Endothelial cell of umbilical vein (primary cell): ENCODE measurements at regions not wholly inside any gene's neighbourhood (a gene's known extent, or its start where the extent isn't known, plus 50 kb on each side); places are given as distances from the start of the nearest gene placed in this dataset.

ENCODE experiments used
- BruUV-seq: library from RNA; stranded (reverse); fragments of 400-500 nt; replicated peaks from 2 replicates; lab custom pipeline; 2021; lab: Mats Ljungman, UMichigan
- CTCF ChIA-PET: fragments of 300-600, 350-600 bp; sonication (Branson Sonifier 250); formaldehyde crosslinking; loops from one replicate; lab custom pipeline; 2021; ENCODE audit warnings: antibody characterized with exemption, inconsistent platforms; lab: Charles Lee
- POLR2A ChIA-PET: fragments of 300-600, 350-600 bp; sonication (Branson Sonifier 250); formaldehyde crosslinking; loops from one replicate; lab custom pipeline; 2021; ENCODE audit warnings: antibody characterized with exemption, inconsistent platforms; lab: Charles Lee
- DNase-seq: peaks from one replicate; pipeline ENCODE4 v3.0.0-alpha.2; 2011; ENCODE audit warnings: low read depth, low spot score
- FAIRE-seq: peaks from 2 replicates; lab custom pipeline; 2011; peaks lifted over from hg19 to GRCh38; lab: Jason Lieb, UNC
- H2AFZ ChIP-seq: 2 replicates; pipeline ENCODE4 v1.6.0; 2012; ENCODE audit warnings: low read depth, low read length, control low read depth, inconsistent platforms
- H3K27ac ChIP-seq: 2 replicates; pipeline ENCODE4 v1.5.1; 2011; ENCODE audit warnings: low read depth, mild to moderate bottlenecking, control low read depth, low read length, moderate library complexity; ENCODE audit not compliant: insufficient read depth
- H3K27me3 ChIP-seq, 2 experiments: 2 replicates each; pipeline versions ENCODE4 v1.6.0 to v1.6.1; 2011; ENCODE audit warnings: low read length in 2 of 2, mixed read lengths in 1 of 2; ENCODE audit not compliant: control insufficient read depth in 2 of 2, insufficient read depth in 2 of 2
- H3K36me3 ChIP-seq, 2 experiments: 2 replicates in 1 of 2; 3 replicates in 1 of 2; pipeline ENCODE4 v1.5.1; 2011; ENCODE audit warnings: low read length in 2 of 2, mild to moderate bottlenecking in 1 of 2, moderate library complexity in 1 of 2; ENCODE audit not compliant: control insufficient read depth in 2 of 2, insufficient read depth in 2 of 2; ENCODE audit errors: extremely low read depth in 1 of 2
- H3K4me1 ChIP-seq: 3 replicates; pipeline ENCODE4 v1.5.1; 2011; ENCODE audit warnings: mild to moderate bottlenecking, low read length; ENCODE audit not compliant: control insufficient read depth, insufficient read depth; ENCODE audit errors: extremely low read depth
- H3K4me2 ChIP-seq: 2 replicates; pipeline ENCODE4 v1.6.1; 2011; ENCODE audit warnings: low read length, control low read depth, mixed read lengths; ENCODE audit not compliant: insufficient read depth
- H3K4me3 ChIP-seq, 3 experiments: fragments of 200-600 bp in 1 of 3; sonication (generic), shearing (Covaris generic) in 1 of 3; replicated peaks in 1 of 3; 2 replicates each; pipeline ENCODE4 v1.5.1; 2011 to 2016; ENCODE audit warnings: control low read depth in 3 of 3, low read length in 3 of 3, mild to moderate bottlenecking in 2 of 3, inconsistent platforms in 1 of 3, low read depth in 1 of 3, moderate library complexity in 1 of 3; ENCODE audit not compliant: insufficient read depth in 1 of 3
- H3K79me2 ChIP-seq: 2 replicates; pipeline ENCODE4 v1.6.0; 2012; ENCODE audit warnings: low read length, inconsistent platforms; ENCODE audit not compliant: control insufficient read depth, insufficient read depth
- H3K9ac ChIP-seq: replicated peaks from 2 replicates; pipeline ENCODE3; 2011; ENCODE audit warnings: low read length, control low read depth; ENCODE audit not compliant: insufficient read depth; ENCODE audit errors: extremely low read depth
- H3K9me1 ChIP-seq: replicated peaks from 3 replicates; pipeline ENCODE4 v1.6.0; 2011; ENCODE audit warnings: mild to moderate bottlenecking, low read length; ENCODE audit not compliant: control insufficient read depth, insufficient read depth; ENCODE audit errors: extremely low read depth
- H3K9me3 ChIP-seq: replicated peaks from 2 replicates; pipeline ENCODE4 v1.5.1; 2012; ENCODE audit warnings: low read length, inconsistent platforms; ENCODE audit not compliant: control insufficient read depth, insufficient read depth
- H4K20me1 ChIP-seq: replicated peaks from 2 replicates; pipeline ENCODE3; 2011; ENCODE audit warnings: mild to moderate bottlenecking, low read length; ENCODE audit not compliant: control insufficient read depth, insufficient read depth; ENCODE audit errors: extremely low read depth
- CTCF ChIP-seq, 2 donors: IDR thresholded peaks; 1 replicate in 1 of 2; 2 replicates in 1 of 2; pipeline ENCODE4 v1.5.1; 2011; ENCODE audit warnings: low read length in 2 of 2, mild to moderate bottlenecking in 2 of 2, moderate library complexity in 2 of 2, control low read depth in 1 of 2, inconsistent platforms in 1 of 2, low read depth in 1 of 2; ENCODE audit not compliant: insufficient read depth in 1 of 2; ENCODE audit errors: extremely low read depth in 1 of 2
- EZH2 ChIP-seq: IDR thresholded peaks from 2 replicates; pipeline ENCODE4 v1.6.1; 2012; ENCODE audit warnings: borderline replicate concordance, low read depth, mild to moderate bottlenecking, moderate library complexity, low read length, inconsistent platforms; ENCODE audit not compliant: severe bottlenecking
- FOS ChIP-seq: IDR thresholded peaks from 2 replicates; pipeline ENCODE4 v1.6.1; 2011; ENCODE audit warnings: mild to moderate bottlenecking, low read length, moderate library complexity, borderline replicate concordance; ENCODE audit not compliant: insufficient read depth
- GATA2 ChIP-seq: IDR thresholded peaks from 2 replicates; pipeline ENCODE4 v1.7.0; 2011; ENCODE audit warnings: low read depth, mild to moderate bottlenecking, moderate library complexity, mixed read lengths, low read length; ENCODE audit not compliant: insufficient read length, insufficient read depth
- JUN ChIP-seq: IDR thresholded peaks from 2 replicates; pipeline ENCODE4 v1.6.1; 2011; ENCODE audit warnings: borderline replicate concordance, low read depth; ENCODE audit not compliant: insufficient read length, insufficient read depth
- MAX ChIP-seq: IDR thresholded peaks from 2 replicates; pipeline ENCODE4 v1.6.1; 2011; ENCODE audit not compliant: insufficient read depth, insufficient read length
- MYC ChIP-seq: IDR thresholded peaks from one replicate; pipeline ENCODE4 v1.6.1; 2011; ENCODE audit warnings: mild to moderate bottlenecking, low read depth, low read length
- POLR2A ChIP-seq: IDR thresholded peaks from 2 replicates; pipeline ENCODE4 v1.6.1; 2012; ENCODE audit warnings: low read depth, mild to moderate bottlenecking, control low read depth, low read length
- POLR2AphosphoS5 ChIP-seq: IDR thresholded peaks from 2 replicates; pipeline ENCODE4 v1.6.1; 2012; ENCODE audit warnings: low read depth, mild to moderate bottlenecking, control low read depth, low read length, moderate library complexity; ENCODE audit not compliant: insufficient read depth
- dilution Hi-C: fragments of 300-500 bp; cut with MboI; formaldehyde crosslinking; loops from one replicate; pipeline ENCODE4 v1.15.0; 2019; ENCODE audit warnings: low sequenced_read_pairs; ENCODE audit not compliant: extremely low pct_ligation_motif_present
- intact Hi-C: fragments of 100-400 bp; cut with micrococcal nuclease; formaldehyde crosslinking; loops from one replicate; pipeline ENCODE4 v1.10.0; 2022

GRCh38 chr3:165336786-165337185 is 140.6 kb upstream of the SLITRK3 start:
- FAIRE-seq = no peak
- TF ChIP-seq GATA2 (no peak), POLR2A (no peak), POLR2AphosphoS5 (no peak), MYC (no peak), MAX (no peak), CTCF (IDR thresholded peaks at IDR 0.05; ENCODE audit: extremely low read depth in 1 of 2, insufficient read depth in 1 of 2, low read depth in 1 of 2, low read length in 2 of 2) (no peak), JUN (no peak), EZH2 (no peak), FOS (no peak)
- H3K4me3 ChIP-seq = no peak overlapping the region
- no peaks in the 10 kb centered on the region for H3K9me3 ChIP-seq
- H3K4me1 ChIP-seq = no peaks in the 10 kb centered on the region
- intact Hi-C loops = no loop called here
- POLR2A ChIA-PET = no interaction called here
- no peak overlapping the region for H2AFZ ChIP-seq
- no TSS peak for BruUV-seq
- no peak overlapping the region for H3K27ac ChIP-seq
- H3K4me2 ChIP-seq = no peak overlapping the region
- CTCF ChIA-PET = interaction anchor here (1.0 kb wide), 1 partner anchor 14 kb away, joined by 4 read pairs; no protein-coding TSS in a partner anchor
- no peaks in the 10 kb centered on the region for H3K27me3 ChIP-seq
- no peaks in the 10 kb centered on the region for H3K36me3 ChIP-seq
- no peaks in the 10 kb centered on the region for H3K9me1 ChIP-seq
- no peaks in the 10 kb centered on the region for H4K20me1 ChIP-seq
- DNase-seq = no peak
- dilution Hi-C loops = no loop called here
- H3K9ac ChIP-seq = no peak overlapping the region
- no peaks in the 10 kb centered on the region for H3K79me2 ChIP-seq
